ENCODE measurements at regions not wholly inside any gene's neighbourhood (a gene's known extent, or its start where the extent isn't known, plus 50 kb on each side); places are given as distances from the start of the nearest gene placed in this dataset.

- H3K4me1 Mint-ChIP-seq = peaks cover 9% of the 10 kb centered on the region
- H3F3A ChIP-seq (replicated peaks; ENCODE audit: low read depth) = no peaks in the 10 kb centered on the region
- H3K4me2 ChIP-seq = no peak overlapping the region
- no peak overlapping the region for H3K4me3 ChIP-seq
- peaks cover 8% of the 10 kb centered on the region; the same call in 1 of the 2 replicates for H3K27me3 ChIP-seq (ENCODE audit: insufficient read depth)
- no peaks in the 10 kb centered on the region for H3K36me3 ChIP-seq (ENCODE audit: insufficient read depth)
- H2AFZ ChIP-seq = no peak overlapping the region
- no peak for ATAC-seq
- H3K27ac ChIP-seq (ENCODE audit: low read depth) = no peak overlapping the region
- no peaks in the 10 kb centered on the region for H3K36me3 Mint-ChIP-seq (ENCODE audit: low read depth)
- no peak overlapping the region for H3K27ac Mint-ChIP-seq
- H3K9me2 ChIP-seq (ENCODE audit: insufficient read depth) = no peaks in the 10 kb centered on the region
- H3K79me2 ChIP-seq (replicated peaks; ENCODE audit: insufficient read depth) = no peaks in the 10 kb centered on the region
- no peak overlapping the region for H3K4me3 Mint-ChIP-seq
- TF ChIP-seq, protein P1, sequence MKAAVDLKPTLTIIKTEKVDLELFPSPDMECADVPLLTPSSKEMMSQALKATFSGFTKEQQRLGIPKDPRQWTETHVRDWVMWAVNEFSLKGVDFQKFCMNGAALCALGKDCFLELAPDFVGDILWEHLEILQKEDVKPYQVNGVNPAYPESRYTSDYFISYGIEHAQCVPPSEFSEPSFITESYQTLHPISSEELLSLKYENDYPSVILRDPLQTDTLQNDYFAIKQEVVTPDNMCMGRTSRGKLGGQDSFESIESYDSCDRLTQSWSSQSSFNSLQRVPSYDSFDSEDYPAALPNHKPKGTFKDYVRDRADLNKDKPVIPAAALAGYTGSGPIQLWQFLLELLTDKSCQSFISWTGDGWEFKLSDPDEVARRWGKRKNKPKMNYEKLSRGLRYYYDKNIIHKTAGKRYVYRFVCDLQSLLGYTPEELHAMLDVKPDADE (IDR thresholded peaks at IDR 0.05) = no peak
- TF ChIP-seq, protein P2, sequence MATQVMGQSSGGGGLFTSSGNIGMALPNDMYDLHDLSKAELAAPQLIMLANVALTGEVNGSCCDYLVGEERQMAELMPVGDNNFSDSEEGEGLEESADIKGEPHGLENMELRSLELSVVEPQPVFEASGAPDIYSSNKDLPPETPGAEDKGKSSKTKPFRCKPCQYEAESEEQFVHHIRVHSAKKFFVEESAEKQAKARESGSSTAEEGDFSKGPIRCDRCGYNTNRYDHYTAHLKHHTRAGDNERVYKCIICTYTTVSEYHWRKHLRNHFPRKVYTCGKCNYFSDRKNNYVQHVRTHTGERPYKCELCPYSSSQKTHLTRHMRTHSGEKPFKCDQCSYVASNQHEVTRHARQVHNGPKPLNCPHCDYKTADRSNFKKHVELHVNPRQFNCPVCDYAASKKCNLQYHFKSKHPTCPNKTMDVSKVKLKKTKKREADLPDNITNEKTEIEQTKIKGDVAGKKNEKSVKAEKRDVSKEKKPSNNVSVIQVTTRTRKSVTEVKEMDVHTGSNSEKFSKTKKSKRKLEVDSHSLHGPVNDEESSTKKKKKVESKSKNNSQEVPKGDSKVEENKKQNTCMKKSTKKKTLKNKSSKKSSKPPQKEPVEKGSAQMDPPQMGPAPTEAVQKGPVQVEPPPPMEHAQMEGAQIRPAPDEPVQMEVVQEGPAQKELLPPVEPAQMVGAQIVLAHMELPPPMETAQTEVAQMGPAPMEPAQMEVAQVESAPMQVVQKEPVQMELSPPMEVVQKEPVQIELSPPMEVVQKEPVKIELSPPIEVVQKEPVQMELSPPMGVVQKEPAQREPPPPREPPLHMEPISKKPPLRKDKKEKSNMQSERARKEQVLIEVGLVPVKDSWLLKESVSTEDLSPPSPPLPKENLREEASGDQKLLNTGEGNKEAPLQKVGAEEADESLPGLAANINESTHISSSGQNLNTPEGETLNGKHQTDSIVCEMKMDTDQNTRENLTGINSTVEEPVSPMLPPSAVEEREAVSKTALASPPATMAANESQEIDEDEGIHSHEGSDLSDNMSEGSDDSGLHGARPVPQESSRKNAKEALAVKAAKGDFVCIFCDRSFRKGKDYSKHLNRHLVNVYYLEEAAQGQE (IDR thresholded peaks at IDR 0.05; ENCODE audit: unreplicated experiment) = no peak
- no peak for TF ChIP-seq EZH2 (IDR thresholded peaks at IDR 0.05; ENCODE audit: low read depth, unreplicated experiment)
- no peak for TF ChIP-seq NANOG (IDR thresholded peaks at IDR 0.05; ENCODE audit: borderline replicate concordance)
- no peak for TF ChIP-seq ZNF462 (CRISPR knock-in tag; IDR thresholded peaks at IDR 0.05)
- no peak for TF ChIP-seq EZH2phosphoT487 (IDR thresholded peaks at IDR 0.05; ENCODE audit: unreplicated experiment)
- no peak for TF ChIP-seq CTCF (conservative IDR thresholded peaks at IDR 0.05; ENCODE audit: low read depth in 2 of 2)
- no peak for TF ChIP-seq ZNF331 (CRISPR knock-in tag; IDR thresholded peaks at IDR 0.05; ENCODE audit: low read depth)
- no peak for TF ChIP-seq CREB1 (CRISPR knock-in tag; IDR thresholded peaks at IDR 0.05; ENCODE audit: low read depth)
- no peaks in the 10 kb centered on the region for H3K9me3 Mint-ChIP-seq
- no peak for DNase-seq (ENCODE audit: low spot score)
- peaks cover 12% of the 10 kb centered on the region for H3K27me3 Mint-ChIP-seq (ENCODE audit: insufficient read depth, low read depth, poor library complexity)
- peaks cover 4% of the 10 kb centered on the region; the same call in 1 of the 2 replicates for H3K4me1 ChIP-seq (ENCODE audit: insufficient read depth)
- no peaks in the 10 kb centered on the region for H4K20me1 ChIP-seq (replicated peaks; ENCODE audit: insufficient read depth)
Observed at GRCh38 chr7:69435711-69436110, 162.6 kb upstream of the AUTS2 start.
